ENCODE measurements at regions not wholly inside any gene's neighbourhood (a gene's known extent, or its start where the extent isn't known, plus 50 kb on each side); places are given as distances from the start of the nearest gene placed in this dataset.
"Not testable (repeated sequence)": the region's sequence is repeated elsewhere in the genome, so short reads cannot be mapped to it uniquely, and the experiment has no call there.

DNA sequence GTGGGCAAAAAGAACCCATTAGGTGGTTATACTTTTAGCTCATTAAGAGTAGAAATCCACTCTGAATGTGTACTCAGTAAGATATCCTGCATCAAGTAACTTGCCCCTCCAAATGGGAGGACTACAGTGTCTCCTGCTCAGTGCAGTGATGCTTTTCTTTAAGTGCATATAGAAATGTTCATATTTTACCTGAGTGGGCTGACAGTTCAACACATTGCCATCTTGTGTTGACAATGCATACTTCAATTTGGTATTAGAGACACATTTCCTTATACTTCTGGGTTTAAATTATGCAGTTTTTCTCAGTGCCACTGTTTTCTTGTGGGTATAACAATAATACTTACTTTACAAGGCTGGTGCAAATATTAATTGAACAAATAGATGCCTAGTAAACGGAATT, 318.6 kb upstream of the TMPRSS15 start:
- DNase-seq (ENCODE audit: low read depth), result no peak

DNA sequence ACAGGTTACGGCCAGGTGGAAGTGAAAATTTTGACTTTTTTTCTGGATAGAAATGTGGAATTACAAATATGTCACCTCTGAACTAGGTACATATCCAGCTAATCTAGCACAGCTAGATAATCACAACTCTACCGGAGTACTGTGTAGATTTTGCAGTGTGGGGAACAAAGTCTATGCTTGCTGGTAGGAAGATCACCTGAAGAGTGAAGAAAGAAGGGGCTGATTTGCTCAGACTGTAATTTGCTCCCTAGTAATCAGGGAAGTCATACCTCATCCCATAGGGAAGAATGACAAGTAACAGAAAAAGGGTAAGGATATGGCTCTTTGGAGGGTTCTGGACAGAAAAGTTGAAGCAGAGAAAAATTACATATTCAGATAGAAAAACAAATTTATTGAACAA, 319.6 kb upstream of the TMPRSS15 start:
- no peak for DNase-seq (ENCODE audit: low read depth)

DNA sequence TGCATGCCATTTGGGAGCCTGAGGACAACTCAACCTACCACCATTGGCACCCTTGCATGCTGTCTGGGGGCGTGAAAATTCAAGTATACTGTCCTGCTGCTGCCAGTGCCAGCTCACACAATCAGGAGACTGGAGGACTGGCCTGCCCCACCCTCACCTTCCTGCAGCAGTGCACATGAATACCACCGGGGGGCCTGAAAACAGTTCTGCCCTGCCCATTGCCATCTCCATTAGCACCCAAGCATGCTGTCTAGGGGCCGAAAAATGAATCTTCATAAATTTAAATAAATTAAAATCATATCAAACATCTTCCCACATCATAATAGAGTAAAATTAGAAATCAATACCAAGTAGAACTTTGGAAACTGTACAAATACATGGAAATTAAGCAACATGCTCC, 322.1 kb upstream of the TMPRSS15 start:
- DNase-seq (ENCODE audit: low read depth), result no peak

DNA sequence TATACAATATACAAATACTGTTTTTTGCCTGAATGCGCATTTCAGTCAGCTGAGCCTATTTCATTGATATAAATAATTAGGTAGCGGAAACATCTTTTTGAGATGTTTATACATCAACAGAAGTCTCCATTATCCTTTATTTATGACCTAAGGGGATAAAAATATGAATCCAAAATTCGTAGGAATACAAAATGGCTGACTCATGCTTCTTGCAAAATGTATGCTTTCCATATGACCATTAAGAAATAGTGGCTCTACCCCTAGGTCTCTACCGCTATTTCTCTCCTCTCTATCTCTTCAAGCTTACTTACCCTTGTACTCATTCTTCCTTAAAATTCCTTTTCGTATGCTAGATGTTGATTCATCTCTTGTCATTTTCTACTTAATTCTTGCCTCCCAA, 338.4 kb upstream of the TMPRSS15 start:
- DNase-seq (ENCODE audit: low read depth), result no peak

DNA sequence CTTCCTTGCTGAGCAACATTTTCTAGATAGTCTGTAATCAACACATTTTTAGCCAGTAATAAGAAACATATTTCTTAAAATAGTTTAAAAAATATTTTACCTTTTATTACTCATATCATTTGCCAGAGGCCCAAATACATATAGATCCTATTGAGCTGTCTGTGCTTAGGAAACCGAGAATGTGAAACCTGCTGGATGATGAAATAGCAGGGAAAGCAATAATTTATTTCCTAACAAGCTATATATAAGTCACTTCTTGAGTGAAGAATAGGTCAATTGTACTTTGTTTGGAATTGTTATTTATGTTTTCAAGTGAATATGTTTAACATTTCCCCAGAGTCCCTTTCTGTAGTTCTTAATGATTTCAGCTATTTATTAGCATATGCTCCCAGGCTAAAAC, 339.9 kb upstream of the TMPRSS15 start:
- no peak for DNase-seq (ENCODE audit: low read depth)

DNA sequence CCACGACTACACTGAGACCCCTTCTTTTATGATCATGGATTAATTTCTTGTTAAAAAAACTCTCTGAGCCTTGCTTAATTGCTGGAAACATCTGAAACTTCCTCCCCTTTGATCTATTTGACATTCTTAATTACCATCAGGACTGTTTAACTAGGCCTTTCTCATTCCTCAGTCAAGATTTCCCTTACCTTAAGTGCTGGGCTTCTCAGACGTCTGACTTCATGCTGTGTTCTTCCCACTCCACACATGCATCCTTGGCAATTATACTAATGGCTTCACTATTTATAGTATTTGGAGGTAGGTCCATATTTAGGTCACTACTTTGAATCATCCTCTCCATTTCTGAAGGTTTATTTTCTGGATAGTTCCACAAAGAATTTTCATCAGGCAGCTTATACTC, 341.3 kb upstream of the TMPRSS15 start:
- DNase-seq (ENCODE audit: low read depth), result no peak

DNA sequence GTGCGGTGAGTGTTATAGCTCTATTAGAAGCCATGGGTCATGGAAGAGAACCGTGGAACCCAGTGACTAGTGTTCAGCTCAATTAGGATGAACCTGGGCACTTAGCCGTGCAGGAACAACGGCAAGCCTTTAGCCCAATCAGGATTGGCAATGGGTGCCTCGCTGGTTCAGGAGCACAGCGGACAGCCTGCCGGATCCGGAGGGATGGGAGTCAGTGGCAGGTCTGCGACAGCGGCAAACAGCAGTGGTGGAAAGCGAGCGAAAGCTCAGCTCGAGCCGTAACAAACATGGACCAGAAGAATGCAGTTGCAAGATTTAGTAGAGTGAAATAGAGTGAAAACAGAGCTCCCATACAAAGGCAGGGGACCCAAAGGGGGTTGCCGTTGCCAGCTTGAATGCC, 349.3 kb upstream of the TMPRSS15 start:
- not testable (repeated sequence) for DNase-seq (ENCODE audit: low read depth)

DNA sequence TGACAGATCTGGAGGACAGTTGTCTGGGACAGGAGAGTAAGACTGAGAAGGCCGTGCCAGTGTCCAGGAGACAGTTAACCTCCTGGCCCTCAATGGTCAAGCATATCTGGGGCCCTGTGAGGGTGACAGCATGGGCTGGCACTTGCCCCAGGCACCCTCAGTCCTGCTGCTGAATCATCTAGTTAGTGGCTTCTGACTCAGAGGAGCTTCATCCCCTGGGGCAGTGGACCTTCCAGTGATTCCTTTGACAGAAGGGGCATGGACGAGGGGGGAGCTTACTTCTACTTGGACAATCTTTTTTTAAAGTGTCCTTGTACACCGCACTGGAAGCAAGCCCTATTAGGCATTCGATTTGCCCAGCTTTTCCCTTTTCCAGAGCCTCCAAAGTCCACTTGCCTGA, 352.7 kb upstream of the TMPRSS15 start:
- DNase-seq (ENCODE audit: low read depth), result not testable (repeated sequence)

DNA sequence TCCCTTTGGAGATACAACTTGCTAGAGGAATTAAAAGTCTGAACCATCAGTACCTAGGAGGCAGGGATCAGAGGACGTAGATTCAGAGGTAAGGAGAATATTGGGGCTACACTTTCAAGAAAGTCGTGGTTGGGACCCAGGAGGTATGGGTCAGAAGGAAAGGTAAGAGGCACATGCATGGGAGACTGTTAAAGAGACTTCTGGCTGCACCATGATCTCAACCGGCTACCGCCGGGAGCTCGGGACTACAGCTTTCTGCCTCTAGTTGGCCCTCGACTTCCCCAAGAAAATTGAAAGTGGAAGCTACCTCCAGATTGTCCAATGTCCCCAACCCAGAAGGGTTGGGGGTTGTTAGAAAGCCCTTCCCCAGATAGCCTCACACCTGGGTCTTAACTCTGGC, 355.7 kb upstream of the TMPRSS15 start:
- no peak for DNase-seq (ENCODE audit: low read depth)

DNA sequence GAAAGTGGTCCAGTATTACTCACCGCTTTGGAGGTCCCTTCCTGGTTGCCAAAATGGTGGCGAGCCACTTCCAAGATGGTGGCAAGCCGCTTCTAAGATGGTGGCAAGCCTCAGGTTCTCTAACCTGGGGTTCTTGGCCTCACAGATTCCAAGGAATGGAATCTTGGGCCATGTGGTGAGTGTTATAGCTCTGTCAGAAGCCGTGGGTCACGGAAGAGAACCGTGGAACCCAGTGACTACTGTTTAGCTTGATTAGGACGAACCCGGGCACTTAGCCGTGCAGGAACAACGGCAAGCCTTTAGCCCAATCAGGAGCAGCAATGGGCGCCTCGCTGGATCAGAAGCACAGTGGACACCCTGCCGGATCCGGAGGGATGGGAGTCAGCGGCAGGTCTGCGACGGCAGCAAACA, 356.2 kb upstream of the TMPRSS15 start:
- no peak for DNase-seq (ENCODE audit: low read depth)

DNA sequence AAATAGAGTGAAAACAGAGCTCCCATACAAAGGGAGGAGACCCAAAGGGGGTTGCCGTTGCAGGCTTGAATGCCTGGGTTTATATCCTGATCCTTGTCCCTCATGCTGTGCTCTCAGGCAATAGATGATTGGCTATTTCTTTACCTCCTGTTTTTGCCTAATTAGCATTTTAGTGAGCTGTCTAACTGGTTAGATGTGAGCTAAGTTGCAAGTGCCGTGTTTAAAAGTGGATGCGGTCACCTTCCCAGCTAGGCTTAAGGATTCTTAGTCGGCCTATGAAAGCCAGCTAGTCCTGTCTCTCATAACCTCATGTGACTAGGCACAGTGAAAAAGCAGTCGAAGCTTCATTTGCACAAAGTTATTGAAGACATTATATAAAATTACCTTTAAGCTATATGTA, 356.7 kb upstream of the TMPRSS15 start:
- DNase-seq (ENCODE audit: low read depth), result no peak

DNA sequence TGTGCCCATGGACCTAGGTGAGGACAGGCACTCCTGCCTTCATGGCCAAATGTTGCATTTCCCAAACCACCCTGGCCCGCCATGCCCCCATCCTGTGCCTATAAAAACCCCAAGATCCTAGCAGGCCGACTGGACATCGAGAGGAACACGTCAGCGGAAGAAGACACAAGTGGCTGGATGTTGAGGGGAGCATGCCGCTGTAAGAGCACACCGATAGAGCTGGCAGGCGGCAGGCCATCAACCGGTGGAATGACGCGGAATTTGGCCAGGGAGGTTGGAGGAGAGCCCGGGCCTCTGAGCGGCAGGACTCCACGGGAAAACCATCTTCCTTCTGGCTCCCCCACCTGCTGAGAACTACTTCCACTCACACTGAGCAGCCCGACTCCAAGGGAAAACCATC, 361.1 kb upstream of the TMPRSS15 start:
- DNase-seq (ENCODE audit: low read depth), result no peak

DNA sequence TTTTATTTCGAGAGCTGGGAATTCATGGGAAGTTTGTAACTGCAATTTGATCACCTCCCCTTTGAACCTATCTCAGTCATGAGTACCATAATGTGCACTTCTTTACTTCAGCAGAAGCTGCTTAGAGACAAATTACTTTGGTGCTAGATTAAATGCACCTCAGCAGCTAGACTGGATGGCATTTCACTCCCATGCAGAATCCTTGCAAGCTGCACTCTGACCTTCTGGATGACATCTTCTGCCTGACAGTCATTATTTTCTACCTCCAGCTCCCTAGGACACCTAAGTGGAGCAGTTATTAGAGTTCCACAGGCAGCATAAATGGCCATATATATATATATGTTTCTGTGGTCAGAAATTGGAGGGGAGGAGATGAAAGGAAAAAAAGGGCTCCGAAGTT, 366.0 kb upstream of the TMPRSS15 start:
- no peak for DNase-seq (ENCODE audit: low read depth)

DNA sequence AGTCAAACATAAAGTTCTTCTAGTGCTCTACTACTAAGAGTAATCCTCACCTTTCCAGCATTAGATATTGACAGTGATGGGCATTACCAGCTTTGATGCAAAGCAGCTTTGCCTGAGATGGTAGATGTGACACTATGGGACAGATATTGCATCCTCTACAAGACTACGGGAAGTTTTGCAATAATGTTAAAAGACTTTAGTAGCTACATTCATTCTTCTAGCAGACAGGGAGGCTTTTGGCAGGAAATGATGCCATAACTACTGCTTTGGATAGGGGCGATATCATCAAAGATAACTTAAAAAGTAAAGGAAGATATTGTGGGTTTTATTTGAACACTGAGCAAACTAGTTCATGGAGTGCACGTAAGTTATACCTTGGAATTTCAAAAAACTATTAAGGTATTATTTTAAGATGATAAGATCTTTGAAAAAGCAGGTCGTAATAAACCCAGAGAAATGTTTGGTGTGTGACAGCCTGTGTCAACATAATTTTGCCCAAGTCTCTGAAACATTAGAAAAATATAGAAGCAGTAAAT, 368.3 kb upstream of the TMPRSS15 start:
- no peak for DNase-seq (ENCODE audit: low read depth)

DNA sequence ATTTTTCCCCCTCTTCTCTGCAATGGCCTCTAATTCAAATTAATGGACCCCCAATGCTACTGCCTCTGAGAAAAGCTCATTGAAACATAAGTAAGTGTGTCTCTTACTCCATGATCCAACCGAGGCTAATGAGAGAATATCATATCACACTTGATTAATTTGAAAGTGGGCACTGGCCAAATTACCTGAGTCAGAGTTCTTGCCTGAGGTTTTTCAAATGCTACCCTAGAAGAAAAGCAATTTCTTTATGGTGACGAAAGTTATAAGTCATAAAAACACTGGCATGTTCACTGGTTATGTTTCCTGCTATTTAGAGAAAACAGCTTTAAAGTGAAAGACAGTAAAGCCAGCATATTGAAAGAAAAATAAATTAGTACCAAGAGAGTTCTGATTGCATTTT, 368.8 kb upstream of the TMPRSS15 start:
- no peak for DNase-seq (ENCODE audit: low read depth)

DNA sequence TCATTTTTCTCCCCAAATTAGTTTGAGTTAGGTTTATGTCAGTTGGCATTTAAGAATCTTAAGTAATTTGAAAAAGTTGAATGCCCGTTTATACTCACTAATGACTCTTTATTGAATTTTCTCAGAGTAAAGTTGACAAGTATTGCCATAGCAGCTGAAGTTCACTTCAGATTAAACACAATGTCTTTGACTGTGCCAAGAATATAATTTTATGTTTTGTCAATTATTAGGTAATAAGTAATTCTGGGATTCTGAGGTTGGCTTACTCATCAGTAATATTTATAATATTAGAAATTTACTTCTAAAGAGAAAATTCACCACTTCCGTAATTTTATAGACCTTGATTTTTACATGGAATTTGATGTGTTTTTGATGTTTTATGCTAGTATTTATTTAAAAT, 369.3 kb upstream of the TMPRSS15 start:
- DNase-seq (ENCODE audit: low read depth), result no peak

DNA sequence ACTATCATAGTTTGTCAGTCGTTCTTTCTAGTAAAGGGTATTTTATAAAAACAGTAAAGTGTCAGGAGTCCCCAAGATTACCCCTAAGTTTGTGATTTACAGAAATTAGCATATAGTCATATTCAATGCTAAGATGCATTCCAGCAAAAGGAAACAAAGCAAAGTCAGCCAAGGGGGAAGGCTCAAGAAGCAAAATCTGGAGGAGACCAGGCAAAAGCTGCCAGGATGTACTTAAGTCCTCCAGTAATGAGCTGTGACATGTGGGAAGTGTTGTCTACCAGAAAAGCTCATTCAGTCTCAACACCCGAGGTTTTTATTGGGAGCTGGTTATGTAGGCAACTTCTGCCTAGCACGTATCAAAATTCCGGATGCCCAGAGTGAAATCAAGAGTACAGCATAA, 373.4 kb upstream of the TMPRSS15 start:
- DNase-seq (ENCODE audit: low read depth), result no peak

DNA sequence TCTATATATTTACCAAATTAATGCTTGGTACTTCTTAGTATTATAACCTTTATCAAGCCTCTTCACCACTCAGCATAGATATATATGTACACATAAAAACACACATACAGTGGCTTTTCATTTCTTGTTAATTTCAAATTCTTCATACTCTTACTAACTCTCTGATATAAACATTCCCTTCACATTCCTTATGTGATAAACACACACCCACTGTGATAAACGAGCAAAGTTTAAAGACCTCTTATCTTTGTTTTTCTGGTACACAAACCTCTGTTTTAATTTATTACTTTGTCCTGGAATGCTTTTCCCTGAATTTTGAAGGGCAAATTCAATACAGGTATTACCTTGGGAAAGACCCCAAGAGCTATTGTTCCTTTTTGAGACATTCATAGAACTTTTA, 379.1 kb upstream of the TMPRSS15 start:
- DNase-seq (ENCODE audit: low read depth), result no peak

DNA sequence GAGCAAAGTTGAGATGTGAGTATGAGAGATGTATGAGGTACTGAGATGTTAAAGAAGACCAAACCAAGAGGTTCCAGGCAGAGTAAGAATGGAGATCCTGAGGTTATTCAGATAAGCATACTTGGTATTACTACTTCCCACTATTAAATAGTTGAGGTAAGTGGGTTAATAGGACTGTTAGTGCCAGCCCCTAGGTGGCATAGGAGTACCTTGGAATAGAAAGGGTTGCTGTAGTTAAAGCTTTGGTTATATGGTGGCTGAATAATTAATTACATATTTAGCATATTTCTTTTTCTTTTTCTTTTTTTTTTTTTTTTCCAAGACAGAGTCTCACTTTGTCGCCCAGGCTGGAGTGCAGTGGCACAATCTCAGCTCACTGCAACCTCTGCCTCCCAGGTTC, 397.9 kb upstream of the TMPRSS15 start:
- DNase-seq (ENCODE audit: low read depth), result no peak

DNA sequence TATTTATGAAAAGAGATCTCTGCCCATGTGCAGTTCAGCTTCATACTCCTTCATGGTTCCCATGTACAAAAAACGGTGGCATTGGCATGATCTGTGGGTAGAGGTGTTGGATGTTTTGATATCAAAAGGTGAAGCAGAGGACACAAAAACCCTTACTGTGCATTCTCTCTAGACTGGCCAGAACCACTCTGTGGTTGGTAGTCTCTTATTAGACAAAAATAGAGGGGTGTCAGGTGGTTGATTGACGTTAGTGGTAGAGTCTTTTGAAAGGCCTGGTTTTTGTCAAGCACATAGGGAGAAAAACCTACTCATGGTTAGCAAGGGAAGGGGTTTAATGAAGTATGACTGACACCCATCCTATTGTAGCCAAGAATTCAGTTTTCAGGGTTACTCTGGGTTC, 400.0 kb upstream of the TMPRSS15 start:
- no peak for DNase-seq (ENCODE audit: low read depth)

DNA sequence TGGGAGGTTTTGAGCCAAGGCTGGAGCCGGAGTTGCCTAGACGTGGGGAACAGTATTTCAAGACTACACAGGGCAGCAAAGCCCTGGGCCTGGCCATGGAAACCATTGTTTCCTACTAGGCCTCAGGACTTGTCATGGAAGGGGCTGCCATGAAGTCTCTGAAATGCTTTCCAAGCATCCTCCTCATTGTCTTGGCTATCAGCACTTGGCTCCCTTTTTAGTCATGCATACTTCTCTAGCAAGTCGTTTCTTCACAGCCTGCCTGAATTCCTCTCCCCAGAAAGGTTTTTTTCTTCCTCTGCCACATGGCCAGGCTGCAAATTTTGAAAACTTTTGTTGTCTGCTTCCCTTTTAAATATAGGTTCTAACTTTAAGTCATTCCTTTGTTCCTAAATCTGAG, 406.6 kb upstream of the TMPRSS15 start:
- no peak for DNase-seq (ENCODE audit: low read depth)

DNA sequence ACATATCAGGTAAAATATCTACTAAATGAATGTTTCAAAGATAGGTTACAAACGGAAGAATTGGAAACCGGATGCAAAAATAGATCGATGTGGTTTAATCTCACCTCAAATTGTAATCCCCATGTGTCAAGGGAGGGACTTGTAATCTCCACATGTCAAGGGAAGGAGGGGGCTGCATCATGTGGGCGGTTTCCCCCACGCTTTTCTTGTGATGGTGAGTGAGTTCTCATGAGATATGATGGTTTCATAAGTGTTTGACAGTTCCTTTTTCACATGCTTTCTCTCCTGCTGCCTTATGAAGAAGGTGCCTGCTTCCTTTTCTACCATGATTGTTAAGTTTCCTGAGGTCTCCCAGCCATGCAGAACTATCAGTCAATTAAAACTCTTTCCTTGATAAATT, 408.7 kb upstream of the TMPRSS15 start:
- no peak for DNase-seq (ENCODE audit: low read depth)

DNA sequence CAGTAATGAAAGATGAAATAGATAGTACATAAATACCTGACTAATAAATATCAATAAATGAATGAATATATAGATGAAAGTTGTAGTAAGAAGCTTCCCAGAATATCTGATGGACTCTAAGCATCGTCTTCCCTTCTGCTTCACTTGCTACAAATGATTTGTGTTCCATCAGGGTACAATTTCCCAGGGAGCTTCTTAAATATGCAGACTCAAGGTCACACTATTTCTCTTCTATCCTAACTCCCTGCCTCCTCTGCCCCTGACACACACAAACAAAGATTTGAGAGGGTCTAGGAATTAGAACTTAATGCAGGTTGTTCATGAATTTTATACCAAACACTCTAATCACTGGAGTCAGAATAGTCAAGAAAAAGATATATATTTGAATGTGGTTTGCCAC, 415.9 kb upstream of the TMPRSS15 start:
- DNase-seq (ENCODE audit: low read depth), result no peak

DNA sequence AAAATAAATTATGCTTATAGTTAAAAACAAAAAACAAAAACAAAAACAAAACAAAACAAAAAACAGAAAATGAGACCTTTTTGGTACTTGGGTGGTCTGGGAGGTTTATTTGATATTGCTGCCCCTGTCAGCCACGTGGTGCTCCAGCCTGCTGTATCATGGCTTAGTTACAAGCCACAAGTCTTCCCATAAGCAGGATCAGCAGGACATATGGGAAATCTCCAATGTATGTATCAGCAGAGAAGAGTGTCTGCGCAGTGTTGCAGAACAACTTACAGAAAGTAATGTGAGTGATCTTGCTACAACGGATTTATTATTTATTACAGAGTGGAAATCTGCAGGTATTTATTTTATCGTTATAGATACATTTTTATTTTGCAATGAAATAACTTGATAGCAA, 423.0 kb upstream of the TMPRSS15 start:
- no peak for DNase-seq (ENCODE audit: low read depth)

Data from iris pigment epithelial cell (primary cell).